ENCODE measurements at regions not wholly inside any gene's neighbourhood (a gene's known extent, or its start where the extent isn't known, plus 50 kb on each side); places are given as distances from the start of the nearest gene placed in this dataset.

DNA sequence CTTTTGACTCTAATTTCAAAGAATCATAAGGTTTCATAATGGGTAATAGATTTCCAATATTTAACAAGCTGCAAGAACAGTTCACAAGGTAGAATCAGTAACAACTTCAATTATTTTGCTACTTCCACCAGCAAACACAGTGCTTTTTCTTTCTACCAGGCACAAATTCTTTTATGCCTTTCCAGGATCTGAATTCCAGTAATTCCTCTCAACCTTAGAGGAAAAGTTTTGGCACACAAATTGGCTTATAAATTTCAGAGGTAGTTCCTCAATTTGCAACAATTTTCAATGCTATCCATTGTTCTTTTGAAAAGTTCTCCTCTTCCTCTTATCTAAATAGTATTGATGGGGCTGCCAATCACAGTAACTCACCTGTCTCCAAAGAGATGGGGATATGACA is 665.4 kb upstream of the PHF14 start:
- TF ChIP-seq, protein P1, sequence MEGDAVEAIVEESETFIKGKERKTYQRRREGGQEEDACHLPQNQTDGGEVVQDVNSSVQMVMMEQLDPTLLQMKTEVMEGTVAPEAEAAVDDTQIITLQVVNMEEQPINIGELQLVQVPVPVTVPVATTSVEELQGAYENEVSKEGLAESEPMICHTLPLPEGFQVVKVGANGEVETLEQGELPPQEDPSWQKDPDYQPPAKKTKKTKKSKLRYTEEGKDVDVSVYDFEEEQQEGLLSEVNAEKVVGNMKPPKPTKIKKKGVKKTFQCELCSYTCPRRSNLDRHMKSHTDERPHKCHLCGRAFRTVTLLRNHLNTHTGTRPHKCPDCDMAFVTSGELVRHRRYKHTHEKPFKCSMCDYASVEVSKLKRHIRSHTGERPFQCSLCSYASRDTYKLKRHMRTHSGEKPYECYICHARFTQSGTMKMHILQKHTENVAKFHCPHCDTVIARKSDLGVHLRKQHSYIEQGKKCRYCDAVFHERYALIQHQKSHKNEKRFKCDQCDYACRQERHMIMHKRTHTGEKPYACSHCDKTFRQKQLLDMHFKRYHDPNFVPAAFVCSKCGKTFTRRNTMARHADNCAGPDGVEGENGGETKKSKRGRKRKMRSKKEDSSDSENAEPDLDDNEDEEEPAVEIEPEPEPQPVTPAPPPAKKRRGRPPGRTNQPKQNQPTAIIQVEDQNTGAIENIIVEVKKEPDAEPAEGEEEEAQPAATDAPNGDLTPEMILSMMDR (IDR thresholded peaks at IDR 0.05), result no peak
- Mint-ChIP-seq H3K4me3 (no peak overlapping the region), H3K4me1 (ENCODE audit: low read depth) (no peaks in the 10 kb centered on the region), H3K27me3 (no peaks in the 10 kb centered on the region), H3K36me3 (ENCODE audit: low read depth) (no peaks in the 10 kb centered on the region), H3K27ac (no peak overlapping the region), H3K9me3 (no peaks in the 10 kb centered on the region)
- H3K36me3 ChIP-seq (ENCODE audit: insufficient read depth, low read length), result no peaks in the 10 kb centered on the region
- H3K27ac ChIP-seq (ENCODE audit: low read depth in 1 of 2, low read length in 2 of 2), result no peak overlapping the region
- no peaks in the 10 kb centered on the region for H3K27me3 ChIP-seq (ENCODE audit: control insufficient read depth in 1 of 2, insufficient read depth in 2 of 2, low read length in 2 of 2)
- no peaks in the 10 kb centered on the region for H3K4me1 ChIP-seq (ENCODE audit: insufficient read depth, low read length)
- DNase-seq (no peak), ATAC-seq (ENCODE audit: poor library complexity) (no peak)
- intact Hi-C loops (cut with DNase I, micrococcal nuclease), result no loop called here
- POLR2A ChIA-PET, result no interaction called here
- CTCF ChIA-PET, result no interaction called here
- no peak overlapping the region for H3K4me3 ChIP-seq (ENCODE audit: low read length)
- H3K9me3 ChIP-seq (ENCODE audit: control insufficient read depth in 1 of 2, insufficient read depth in 1 of 2, low read length in 2 of 2), result no peaks in the 10 kb centered on the region

DNA sequence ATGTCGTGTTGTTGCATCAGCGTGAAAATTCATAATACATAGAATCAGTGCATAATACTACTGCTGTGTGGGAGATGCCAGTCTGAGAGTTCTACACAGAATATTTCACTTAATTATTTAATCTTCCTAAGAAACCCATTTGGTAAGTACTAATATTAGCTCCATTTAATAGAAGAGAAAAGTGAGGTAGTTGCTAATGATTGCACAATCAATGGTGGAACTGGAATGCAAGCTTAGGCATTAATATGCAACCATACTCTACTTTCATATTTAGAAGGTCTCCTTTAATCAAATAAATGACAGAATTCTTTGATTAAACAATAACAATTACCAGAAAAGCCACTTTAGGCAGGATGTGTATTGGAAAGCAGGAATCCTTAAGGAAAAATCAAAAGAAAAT is 660.7 kb upstream of the PHF14 start:
- intact Hi-C loops (cut with DNase I, micrococcal nuclease), result no loop called here
- Histone ChIP-seq H3K9me3 (ENCODE audit: control insufficient read depth in 1 of 2, insufficient read depth in 1 of 2, low read length in 2 of 2) (peaks cover 0 to 3% of the 10 kb centered on the region in 2 experiments), H3K4me3 (ENCODE audit: low read length) (no peak overlapping the region), H3K27me3 (ENCODE audit: control insufficient read depth in 1 of 2, insufficient read depth in 2 of 2, low read length in 2 of 2) (no peaks in the 10 kb centered on the region), H3K4me1 (ENCODE audit: insufficient read depth, low read length) (no peaks in the 10 kb centered on the region), H3K36me3 (ENCODE audit: insufficient read depth, low read length) (no peaks in the 10 kb centered on the region), H3K27ac (ENCODE audit: low read depth in 1 of 2, low read length in 2 of 2) (no peak overlapping the region)
- Mint-ChIP-seq H3K4me3 (no peak overlapping the region), H3K9me3 (peaks cover 7% of the 10 kb centered on the region), H3K27ac (no peak overlapping the region), H3K4me1 (ENCODE audit: low read depth) (no peaks in the 10 kb centered on the region), H3K27me3 (no peaks in the 10 kb centered on the region), H3K36me3 (ENCODE audit: low read depth) (no peaks in the 10 kb centered on the region)
- TF ChIP-seq, protein P1 (IDR thresholded peaks at IDR 0.05), result no peak
- DNase-seq (no peak), ATAC-seq (ENCODE audit: poor library complexity) (no peak)
- ChIA-PET CTCF (no interaction called here), POLR2A (no interaction called here)

GRCh38 chr7:10315881-10316280 is 657.8 kb upstream of the PHF14 start:
- CTCF ChIA-PET, result no interaction called here

More at GRCh38 chr7:10315881-10316280, 657.8 kb upstream of the PHF14 start:
- DNase-seq (no peak), ATAC-seq (ENCODE audit: poor library complexity) (no peak)
- H3K4me1 Mint-ChIP-seq (ENCODE audit: low read depth), result no peaks in the 10 kb centered on the region
- no peak overlapping the region for H3K27ac ChIP-seq (ENCODE audit: low read depth in 1 of 2, low read length in 2 of 2)
- H3K27me3 Mint-ChIP-seq, result no peaks in the 10 kb centered on the region
- H3K27ac Mint-ChIP-seq, result no peak overlapping the region
- H3K9me3 ChIP-seq (ENCODE audit: control insufficient read depth in 1 of 2, insufficient read depth in 1 of 2, low read length in 2 of 2), result peaks cover 0 to 5% of the 10 kb centered on the region in 2 experiments
- no peaks in the 10 kb centered on the region for H3K36me3 ChIP-seq (ENCODE audit: insufficient read depth, low read length)
- intact Hi-C loops (cut with DNase I, micrococcal nuclease), result no loop called here
- no peak overlapping the region for H3K4me3 ChIP-seq (ENCODE audit: low read length)
- H3K36me3 Mint-ChIP-seq (ENCODE audit: low read depth), result no peaks in the 10 kb centered on the region
- peaks cover 9% of the 10 kb centered on the region for H3K9me3 Mint-ChIP-seq
- POLR2A ChIA-PET, result no interaction called here
- H3K4me3 Mint-ChIP-seq, result no peak overlapping the region
- TF ChIP-seq, protein P1 (IDR thresholded peaks at IDR 0.05), result no peak
- H3K27me3 ChIP-seq (ENCODE audit: control insufficient read depth in 1 of 2, insufficient read depth in 2 of 2, low read length in 2 of 2), result no peaks in the 10 kb centered on the region
- H3K4me1 ChIP-seq (ENCODE audit: insufficient read depth, low read length), result no peaks in the 10 kb centered on the region
